Activated CD4-positive, alpha-beta T cell treated with anti-CD3 and anti-CD28 coated beads, Interleukin-2, amount 50 U/mL, for 16 hours (primary cell): ENCODE measurements at regions not wholly inside any gene's neighbourhood (a gene's known extent, or its start where the extent isn't known, plus 50 kb on each side); places are given as distances from the start of the nearest gene placed in this dataset.

ENCODE experiments used
- DNase-seq: peaks from one replicate; pipeline ENCODE4 v3.0.0-alpha.2; 2020

DNA sequence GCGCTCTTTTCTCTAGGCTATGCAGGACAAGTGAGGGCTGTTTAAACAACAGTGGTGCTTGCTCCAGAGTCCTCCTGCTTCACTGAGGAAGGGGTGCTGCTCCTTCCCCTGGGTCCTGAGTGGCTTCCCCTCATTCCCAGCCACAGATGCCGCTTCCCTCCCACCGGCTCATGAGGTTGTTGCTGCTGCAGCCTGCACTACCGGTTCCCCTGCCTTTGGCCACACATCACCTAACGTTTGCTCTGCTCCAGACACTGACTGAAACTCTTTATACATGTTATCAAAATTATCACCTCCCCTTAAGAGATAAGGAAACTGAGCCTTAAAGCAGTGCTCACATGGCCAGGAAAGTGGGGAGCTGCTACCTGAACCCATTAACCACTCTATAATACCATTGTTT is 130.8 kb upstream of the LGALSL start:
- no peak for DNase-seq

- DNase-seq: no peak
These were observed 129.1 kb upstream of the LGALSL start for GRCh38 chr2:64324746-64325410.

GRCh38 chr2:64325477-64325851 is 128.5 kb upstream of the LGALSL start:
- DNase-seq: peak; percentile 72

DNA sequence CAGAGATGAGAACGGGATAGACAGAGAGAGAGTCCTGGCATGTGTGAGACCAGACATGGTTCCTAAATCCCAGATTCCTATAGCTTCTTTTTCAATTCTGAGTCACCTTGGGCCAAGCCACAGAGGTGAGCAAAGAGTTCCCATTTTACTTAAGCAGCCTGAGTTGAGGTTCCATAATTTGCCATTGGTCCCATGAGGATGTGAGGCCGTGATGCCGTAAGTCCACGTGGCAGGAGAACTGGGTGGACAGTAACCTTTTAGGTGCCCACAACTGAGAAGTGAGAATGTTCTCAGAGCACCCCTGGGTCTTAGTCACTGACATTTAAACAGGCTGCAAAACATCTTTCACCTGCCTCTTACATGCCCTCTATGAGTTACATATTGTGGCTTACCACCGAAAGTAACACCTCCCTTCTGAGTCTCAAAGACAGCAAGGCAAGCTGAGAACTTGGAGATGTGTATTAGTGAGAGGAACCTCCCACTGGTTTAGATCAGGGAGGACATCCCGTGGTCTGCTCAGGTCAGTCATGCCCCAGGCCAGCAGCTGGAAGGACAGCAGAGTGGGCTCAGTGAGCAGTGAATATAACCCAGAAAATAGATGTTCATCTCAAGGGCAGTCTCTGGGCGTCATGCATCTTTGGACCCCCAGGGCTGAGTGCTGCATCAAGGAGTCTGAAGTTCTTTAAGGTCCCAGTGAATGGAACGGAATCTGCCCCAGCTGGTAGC is 127.9 kb upstream of the LGALSL start:
- DNase-seq: peak; percentile 94

DNA sequence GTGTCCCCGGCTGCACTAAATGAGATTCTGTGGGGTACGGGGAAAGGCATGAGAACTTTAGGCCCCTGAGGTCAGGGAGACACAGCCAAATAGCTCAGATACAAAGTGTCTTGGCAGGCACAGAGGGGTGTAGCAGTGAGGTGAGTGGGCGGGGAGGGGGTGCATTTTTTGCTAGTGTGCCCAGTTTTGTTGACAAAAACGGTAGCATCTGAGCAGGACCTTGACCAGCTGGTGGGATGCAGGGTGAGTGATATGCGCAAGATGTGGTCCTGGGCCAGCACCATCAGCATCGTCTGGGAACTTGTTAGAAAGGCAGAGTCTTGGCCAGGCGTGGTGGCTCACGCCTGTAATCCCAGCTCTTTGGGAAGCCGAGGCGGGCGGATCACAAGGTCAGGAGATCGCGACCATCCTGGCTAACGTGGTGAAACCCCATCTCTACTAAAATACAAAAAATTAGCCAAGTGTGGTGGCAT is 127.3 kb upstream of the LGALSL start:
- DNase-seq: no peak

- peak; percentile 16 for DNase-seq
These were observed 126.8 kb upstream of the LGALSL start for GRCh38 chr2:64327129-64327509.

- peak; percentile 48 for DNase-seq
These were observed 126.2 kb upstream of the LGALSL start for GRCh38 chr2:64327510-64328414.

GRCh38 chr2:64328415-64328722 is 125.6 kb upstream of the LGALSL start:
- DNase-seq: no peak

DNA sequence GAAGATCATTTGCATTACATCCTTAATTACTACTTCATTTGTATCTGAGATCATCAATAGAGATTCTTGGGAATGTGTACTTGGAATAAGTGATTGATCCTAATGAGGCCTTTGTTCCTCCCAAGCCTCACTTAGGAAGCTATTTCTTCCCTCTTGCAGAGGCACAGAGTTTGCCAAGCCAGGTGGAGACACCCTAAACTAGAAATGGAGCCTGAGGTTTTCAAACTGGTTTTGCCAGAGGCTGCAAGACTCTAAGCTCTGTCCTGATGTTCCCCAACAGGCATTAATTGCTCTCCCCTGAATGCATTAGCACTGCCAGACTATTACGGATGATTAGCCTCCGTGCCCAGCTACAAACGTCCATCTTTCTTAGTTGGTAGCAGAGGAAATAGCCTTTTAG is 125.2 kb upstream of the LGALSL start:
- DNase-seq: no peak

GRCh38 chr2:64329848-64330247 is 124.1 kb upstream of the LGALSL start:
- DNase-seq: no peak

- peak; percentile 78 for DNase-seq
These were observed 123.5 kb upstream of the LGALSL start for GRCh38 chr2:64330281-64331113.

- DNase-seq: no peak
These were observed 122.8 kb upstream of the LGALSL start for GRCh38 chr2:64331114-64331645.

DNA sequence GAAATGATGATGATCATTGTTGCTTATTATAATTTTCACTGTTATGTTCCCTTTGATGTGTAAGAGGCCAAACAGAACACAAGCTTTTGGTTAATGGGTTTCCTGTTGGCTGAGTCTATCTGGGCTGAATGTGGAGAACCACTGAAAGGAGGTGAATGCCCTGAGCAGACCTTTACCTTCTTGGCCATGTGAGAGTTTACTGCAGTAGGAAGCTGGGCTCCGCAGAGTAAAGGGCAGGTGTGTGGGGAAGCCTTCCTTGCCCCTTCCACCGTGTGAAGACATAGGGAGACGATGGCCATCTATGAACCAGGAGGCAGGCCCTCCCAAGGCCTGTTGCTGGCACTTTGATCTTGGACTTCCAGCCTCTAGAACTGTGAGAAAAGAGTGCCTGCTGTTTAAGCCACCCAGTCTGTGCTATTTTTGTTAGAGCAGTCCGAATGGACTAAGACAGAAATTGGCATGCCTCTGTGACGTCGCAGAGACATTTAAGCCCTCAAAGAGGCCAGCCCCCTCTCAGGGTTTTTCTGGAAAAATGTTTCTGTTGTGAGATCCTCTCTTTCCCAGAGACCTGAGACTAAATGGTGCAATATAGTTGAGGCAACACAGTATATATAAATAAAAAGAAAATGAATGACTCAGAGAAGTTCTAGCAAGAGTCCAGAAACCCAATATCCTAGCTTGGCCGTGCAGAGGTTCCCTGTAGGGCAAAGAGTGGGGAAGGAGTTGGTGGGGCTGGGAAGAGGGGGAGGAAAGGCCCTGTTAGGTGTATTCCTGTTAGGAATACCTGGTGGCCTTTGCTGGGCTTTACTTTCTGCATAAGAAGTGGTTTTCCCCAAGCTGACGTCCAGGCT is 121.9 kb upstream of the LGALSL start:
- no peak for DNase-seq

DNA sequence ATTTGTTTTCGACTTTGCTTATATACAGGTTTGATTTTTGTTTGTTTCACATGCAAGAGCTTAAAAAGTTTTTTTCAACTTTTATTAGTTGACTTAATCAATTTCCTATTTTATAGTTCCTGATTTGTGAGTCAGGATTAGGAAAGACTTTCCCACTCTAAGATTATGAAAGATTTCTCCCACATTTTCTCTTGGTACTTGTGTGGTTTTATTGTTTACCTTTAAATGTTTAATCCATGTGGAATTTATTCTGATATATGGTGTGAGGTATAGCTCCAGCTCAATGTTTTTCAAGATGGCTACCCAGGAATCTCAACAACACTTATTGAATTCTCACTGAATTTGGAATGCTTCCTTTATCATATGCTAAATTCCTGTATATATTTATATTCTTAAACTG is 117.8 kb upstream of the LGALSL start:
- no peak for DNase-seq

DNA sequence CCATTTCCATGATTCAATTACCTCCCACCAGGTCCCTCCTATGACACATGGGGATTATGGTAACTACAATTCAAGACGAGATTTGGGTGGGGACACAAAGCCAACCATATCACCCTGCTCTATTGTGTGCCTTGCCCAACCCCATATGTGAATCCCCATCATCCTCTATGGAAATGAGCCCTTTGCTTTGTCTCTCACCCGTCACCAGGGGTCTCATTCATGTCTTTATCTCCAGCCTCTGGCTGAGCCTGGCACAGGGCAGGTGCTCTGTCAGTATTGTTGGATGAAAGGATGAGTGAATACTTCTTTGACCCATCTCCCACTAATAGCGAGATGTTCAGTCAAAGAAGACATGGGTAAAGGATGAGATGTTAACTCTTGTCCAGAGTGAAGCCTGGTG is 116.6 kb upstream of the LGALSL start:
- no peak for DNase-seq

GRCh38 chr2:64338108-64338507 is 115.9 kb upstream of the LGALSL start:
- no peak for DNase-seq

GRCh38 chr2:64338910-64339500 is 115.0 kb upstream of the LGALSL start:
- DNase-seq: peak; percentile 11

GRCh38 chr2:64341461-64341860 is 112.5 kb upstream of the LGALSL start:
- DNase-seq: no peak

DNA sequence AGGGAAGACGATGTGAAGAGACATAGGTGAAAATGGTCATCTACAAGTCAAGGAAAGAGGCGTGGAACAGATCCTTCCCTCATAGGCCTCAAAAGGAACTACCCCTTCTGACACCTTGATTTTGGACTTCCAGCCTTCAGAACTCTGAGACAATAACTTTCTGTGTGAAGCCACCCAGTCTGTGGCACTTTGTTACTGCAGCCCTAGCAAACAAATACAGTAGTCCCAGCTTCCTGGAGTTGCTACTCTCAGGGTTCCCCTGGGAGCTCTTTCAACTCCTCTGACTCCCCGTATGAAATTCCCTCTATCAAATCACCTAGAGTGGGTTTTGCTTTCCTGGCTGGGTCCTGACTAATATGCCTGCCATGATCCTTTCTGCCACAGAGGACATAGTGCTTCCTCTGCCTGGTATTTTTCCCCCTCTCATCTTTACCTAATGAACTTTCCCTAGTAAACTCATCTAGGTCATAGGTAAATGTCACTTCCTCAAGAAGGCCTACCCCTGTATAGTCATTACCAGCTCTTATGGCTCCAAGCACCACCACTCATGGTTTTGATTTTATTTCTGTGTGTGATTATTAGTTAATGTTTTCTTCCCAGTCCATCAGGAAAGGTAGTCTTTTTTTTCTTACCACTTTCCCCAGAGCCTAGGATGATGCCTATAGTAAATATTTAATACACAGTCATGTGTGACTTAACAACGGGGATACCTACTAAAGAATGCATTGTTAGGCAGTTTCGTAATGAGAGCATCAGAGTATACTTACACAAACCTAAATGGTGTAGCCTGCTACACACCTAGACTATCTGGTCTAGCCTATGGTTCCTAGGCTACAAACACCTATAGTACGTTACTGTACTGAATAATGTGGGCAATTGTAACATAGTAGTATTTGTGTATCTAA is 111.5 kb upstream of the LGALSL start:
- no peak for DNase-seq

GRCh38 chr2:64344999-64345576 is 108.9 kb upstream of the LGALSL start:
- DNase-seq: no peak
